Stimulated activated CD8-positive, alpha-beta memory T cell treated with anti-CD3 and anti-CD28 coated beads, Interleukin-15, amount 100 ng/mL, for 4 hours (primary cell): ENCODE measurements at regions not wholly inside any gene's neighbourhood (a gene's known extent, or its start where the extent isn't known, plus 50 kb on each side); places are given as distances from the start of the nearest gene placed in this dataset.
"Not testable (repeated sequence)": the region's sequence is repeated elsewhere in the genome, so short reads cannot be mapped to it uniquely, and the experiment has no call there.

Source experiments
- DNase-seq, 2 donors: peaks; one replicate each; pipeline ENCODE4 v3.0.0-alpha.2; 2020; ENCODE audit warnings: low read depth in 2 of 2

DNA sequence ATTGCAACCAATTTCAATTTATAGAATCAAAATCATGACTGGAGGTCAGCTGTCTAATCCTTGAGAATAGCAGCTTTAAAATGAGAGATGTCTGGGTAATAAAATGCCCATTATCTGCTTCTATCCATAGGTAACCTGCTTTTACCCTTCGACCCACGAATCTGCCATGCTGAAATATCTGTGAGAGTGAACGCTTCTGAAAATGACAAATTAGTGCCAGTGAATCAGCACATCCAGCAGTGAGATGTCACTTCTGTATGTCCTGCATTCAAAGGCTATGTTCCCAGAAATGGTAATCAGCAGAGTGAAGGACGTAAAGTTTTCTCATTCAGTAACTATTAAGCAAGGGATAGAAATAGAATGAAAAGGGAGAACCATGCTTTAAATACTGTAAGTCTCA lies 532.4 kb upstream of the ITGA1 start:
- DNase-seq = no peak

GRCh38 chr5:52262844-52263243 lies 524.9 kb upstream of the ITGA1 start:
- DNase-seq = no peak

DNA sequence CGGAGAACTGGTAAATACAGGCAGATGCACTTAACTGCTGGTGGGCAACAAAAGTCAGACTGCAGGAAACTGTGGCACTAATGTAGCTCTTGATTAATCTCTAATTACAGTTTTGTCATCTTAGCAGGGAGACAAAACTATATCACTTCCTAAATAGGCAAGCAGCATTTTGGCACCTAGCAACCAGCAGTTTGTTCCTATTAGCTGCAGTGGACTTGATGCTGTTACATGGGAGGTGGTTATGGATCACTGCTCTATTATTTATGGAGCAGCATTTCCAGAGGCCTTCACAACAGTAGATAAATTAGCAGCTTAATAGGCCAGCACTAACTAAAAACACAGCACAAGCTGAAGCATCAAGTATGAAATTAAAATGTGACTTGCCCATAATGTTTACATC lies 518.3 kb upstream of the ITGA1 start:
- DNase-seq = no peak

- no peak for DNase-seq
Measured at GRCh38 chr5:52269859-52270258, 517.9 kb upstream of the ITGA1 start.

- DNase-seq = no peak
Measured at GRCh38 chr5:52275639-52276038, 512.1 kb upstream of the ITGA1 start.

GRCh38 chr5:52277101-52277500 lies 510.6 kb upstream of the ITGA1 start:
- no peak for DNase-seq

DNA sequence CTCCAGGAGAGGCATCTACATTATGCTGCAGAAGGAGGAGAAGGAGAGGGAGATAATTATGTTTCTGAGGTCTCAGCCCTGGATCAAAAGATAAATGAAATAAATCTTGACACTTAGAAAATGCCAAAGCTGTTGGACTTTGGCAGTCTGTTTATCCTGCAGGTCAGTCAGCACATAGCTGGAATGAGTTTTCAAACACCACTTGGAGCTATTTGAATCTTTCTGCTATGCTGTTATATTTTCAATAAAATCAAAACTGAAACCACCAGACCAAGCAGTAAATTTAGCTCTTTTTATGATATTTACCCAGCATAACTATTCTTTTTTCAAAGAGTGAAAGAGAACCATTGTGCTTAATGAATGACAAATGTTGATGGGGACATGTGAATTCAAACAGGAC lies 505.1 kb upstream of the ITGA1 start:
- no peak for DNase-seq

GRCh38 chr5:52283221-52283620 lies 504.5 kb upstream of the ITGA1 start:
- no peak for DNase-seq

GRCh38 chr5:52300703-52301372 lies 486.9 kb upstream of the ITGA1 start:
- no peak for DNase-seq

DNA sequence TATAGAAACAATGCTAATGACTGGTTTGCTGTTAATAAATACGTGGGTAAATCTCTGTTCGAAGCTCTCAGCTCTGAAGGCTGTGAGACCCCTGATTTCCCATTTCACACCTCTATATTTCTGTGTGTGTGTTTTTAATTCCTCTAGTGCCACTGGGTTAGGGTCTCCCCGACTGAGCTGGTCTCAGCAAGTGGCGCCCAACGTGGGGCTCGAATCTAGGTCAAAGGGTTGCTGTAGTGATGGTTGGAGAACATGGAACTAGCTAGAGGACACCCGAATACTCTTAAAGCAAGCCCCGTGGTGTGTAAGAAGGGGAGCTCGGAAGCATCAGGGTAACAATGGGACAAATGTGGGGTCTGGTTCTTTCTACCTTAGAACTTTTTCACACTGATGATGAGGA lies 482.9 kb upstream of the ITGA1 start:
- not testable (repeated sequence) for DNase-seq

- DNase-seq = no peak
Measured at GRCh38 chr5:52328220-52328806, 459.4 kb upstream of the ITGA1 start.

- no peak for DNase-seq
Measured at GRCh38 chr5:52331725-52332124, 456.0 kb upstream of the ITGA1 start.

GRCh38 chr5:52334367-52334766 lies 453.3 kb upstream of the ITGA1 start:
- DNase-seq = no peak

- no peak for DNase-seq
Measured at GRCh38 chr5:52339285-52339684, 448.4 kb upstream of the ITGA1 start.

GRCh38 chr5:52342361-52342760 lies 445.4 kb upstream of the ITGA1 start:
- no peak for DNase-seq

DNA sequence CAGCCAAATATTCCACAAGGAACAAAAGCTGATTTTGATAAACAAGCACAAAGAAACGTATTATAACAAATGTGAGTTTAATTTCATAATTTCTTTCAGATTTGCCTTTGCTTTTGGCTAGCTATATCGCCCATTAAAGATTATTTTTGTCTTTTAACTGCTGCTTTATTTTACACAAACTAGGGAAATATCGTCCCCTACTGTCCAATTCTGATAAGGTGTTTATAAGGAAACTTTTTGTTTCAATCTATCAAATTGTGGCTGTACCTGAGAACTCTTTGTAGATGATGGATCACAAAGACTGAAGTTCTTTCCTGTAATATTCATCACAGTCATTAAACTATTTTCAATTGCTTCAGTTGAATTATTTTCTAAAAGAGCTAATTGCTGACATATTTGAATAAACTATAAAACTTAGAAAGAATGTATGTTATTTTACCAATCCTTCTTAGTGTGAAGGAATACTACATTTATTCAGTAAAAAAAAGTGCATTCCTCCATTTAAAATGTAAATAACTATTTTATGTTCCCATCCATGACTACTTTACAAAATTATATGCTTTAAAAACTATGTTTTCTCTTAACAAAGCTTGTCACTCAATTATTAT lies 431.3 kb upstream of the ITGA1 start:
- no peak for DNase-seq

DNA sequence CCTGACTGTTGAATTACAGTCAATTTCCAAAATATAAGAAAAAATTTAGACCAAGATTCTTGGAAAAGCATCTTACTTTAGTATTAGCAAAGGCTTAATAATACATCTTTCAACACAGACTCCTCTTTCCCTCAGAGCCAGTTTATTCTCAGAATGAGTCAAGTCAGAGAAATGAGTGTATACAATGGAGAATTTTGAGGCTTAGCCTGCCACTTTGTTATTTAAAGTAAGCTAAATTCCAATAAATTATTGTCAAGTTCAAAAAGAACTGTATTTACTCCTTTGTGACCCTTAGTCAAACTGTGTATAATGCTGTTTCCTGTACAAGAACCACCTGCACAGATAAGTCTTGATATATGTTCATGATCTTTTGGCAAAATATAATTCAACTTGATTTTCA lies 428.5 kb upstream of the ITGA1 start:
- DNase-seq = no peak

- DNase-seq = no peak
Measured at GRCh38 chr5:52360985-52361384, 426.7 kb upstream of the ITGA1 start.

DNA sequence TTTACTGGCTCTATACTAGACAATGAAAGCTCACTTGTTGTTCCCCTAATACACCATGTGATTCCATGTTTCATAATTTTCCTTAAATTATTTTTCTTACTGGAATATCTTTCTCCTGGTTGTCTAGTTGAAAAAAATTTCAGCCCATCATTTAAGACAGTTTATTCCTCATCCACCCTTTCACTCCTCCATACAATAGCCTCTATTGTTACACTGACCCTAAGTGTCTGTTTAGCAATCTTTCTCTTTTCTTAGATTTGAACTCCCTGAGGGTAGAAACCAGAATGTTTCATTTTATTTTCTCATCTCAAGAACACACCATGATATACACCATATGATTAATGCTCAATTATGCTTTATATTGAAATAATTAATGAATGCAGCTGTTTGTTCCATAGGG lies 413.4 kb upstream of the ITGA1 start:
- DNase-seq = no peak

GRCh38 chr5:52375969-52376368 lies 411.7 kb upstream of the ITGA1 start:
- no peak for DNase-seq

GRCh38 chr5:52376592-52376991 lies 411.1 kb upstream of the ITGA1 start:
- DNase-seq = no peak

DNA sequence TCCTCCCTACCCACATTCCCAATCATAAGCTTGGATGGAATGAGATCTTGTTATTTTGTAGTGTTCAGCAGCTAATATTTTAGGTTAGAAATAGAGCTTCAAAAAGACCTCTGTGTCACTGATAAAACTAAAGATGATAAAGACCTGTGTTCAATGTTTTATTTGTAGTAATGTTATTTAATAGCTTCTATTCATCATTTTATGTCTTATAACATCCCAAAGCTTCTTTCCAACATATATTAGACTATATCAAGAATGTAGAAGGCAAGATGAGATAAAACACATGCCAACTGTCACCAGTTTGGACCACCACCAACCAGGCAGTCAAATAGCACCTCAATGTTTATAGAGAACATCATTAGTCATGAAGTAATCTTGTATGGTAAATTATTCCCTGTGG lies 409.5 kb upstream of the ITGA1 start:
- no peak for DNase-seq

GRCh38 chr5:52388349-52388748 lies 399.4 kb upstream of the ITGA1 start:
- DNase-seq = no peak

DNA sequence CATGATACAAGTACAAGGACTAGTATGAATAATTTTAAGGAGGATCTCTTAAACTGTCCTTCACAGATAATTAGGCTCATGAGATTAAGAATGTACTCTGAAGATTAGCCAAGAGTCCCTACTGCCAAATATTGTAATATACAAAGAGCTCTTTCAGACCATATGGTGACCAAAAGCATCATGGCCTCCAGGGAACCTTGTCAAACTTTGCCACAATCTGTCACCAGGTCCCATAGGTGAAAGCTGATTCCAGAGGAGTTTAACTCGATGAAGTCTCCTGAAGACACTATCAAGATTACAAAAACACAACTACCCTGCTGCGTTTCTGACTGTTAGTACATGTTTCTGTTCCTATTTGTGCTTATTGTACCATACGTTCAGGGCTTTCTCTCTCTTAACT lies 395.4 kb upstream of the ITGA1 start:
- DNase-seq = no peak
